ENCODE measurements at regions not wholly inside any gene's neighbourhood (a gene's known extent, or its start where the extent isn't known, plus 50 kb on each side); places are given as distances from the start of the nearest gene placed in this dataset.

DNA sequence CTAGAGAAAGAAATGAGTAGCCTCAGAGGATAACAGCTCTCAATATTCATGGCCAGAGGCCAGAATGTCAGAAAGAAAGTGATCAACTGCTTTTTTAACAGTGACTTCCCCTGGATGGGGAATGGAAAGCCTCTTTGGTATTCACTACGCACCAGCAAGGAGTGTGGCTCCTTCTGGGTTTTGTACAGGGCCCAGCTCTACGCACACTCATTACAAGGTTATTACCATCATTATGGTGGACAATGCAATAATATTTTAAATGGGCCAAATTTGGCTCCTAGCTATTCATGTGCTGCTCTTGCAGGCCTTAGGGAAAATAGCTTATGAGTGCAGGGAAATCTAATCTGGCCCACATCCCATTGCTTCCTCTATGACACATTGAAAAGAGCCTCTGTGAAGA is 1149.5 kb upstream of the FANCL start:
- DNase-seq (ENCODE audit: low read depth in 1 of 2, low spot score in 2 of 2) (no peak), FAIRE-seq (no peak)
- Histone ChIP-seq H3K9ac (replicated peaks in 1 of 4; ENCODE audit: extremely low read depth in 1 of 4, low read depth in 3 of 4, low read length in 3 of 4) (no peak overlapping the region), H3K56ac (replicated peaks; ENCODE audit: insufficient read length, low read depth, low read length) (no peak overlapping the region), H3K4me1 (replicated peaks in 1 of 4; ENCODE audit: control insufficient read depth in 3 of 4, insufficient read depth in 4 of 4, low read length in 3 of 4) (no peaks in the 10 kb centered on the region), H2AK5ac (ENCODE audit: low read depth, low read length) (no peak overlapping the region), H3K23me2 (ENCODE audit: low read depth, low read length) (no peaks in the 10 kb centered on the region), H3K4me3 (ENCODE audit: extremely low read depth in 1 of 4, insufficient read depth in 2 of 4, low read depth in 3 of 4, low read length in 4 of 4) (no peak overlapping the region), H2BK5ac (ENCODE audit: low read depth, low read length) (no peak overlapping the region), H3K27ac (ENCODE audit: low read depth, low read length) (no peak overlapping the region), H3K23ac (ENCODE audit: insufficient read length) (no peak overlapping the region), H3K14ac (ENCODE audit: insufficient read length) (no peak overlapping the region), H3K79me2 (ENCODE audit: control insufficient read depth in 1 of 2, insufficient read depth in 2 of 2, low read length in 2 of 2) (no peaks in the 10 kb centered on the region), H3K4me2 (ENCODE audit: insufficient read depth in 1 of 2, low read depth in 2 of 2, low read length in 2 of 2) (no peak overlapping the region), H2AFZ (ENCODE audit: low read length) (no peak overlapping the region), H3K9me3 (ENCODE audit: insufficient read depth in 2 of 2, low read depth in 1 of 2, low read length in 1 of 2) (no peaks in the 10 kb centered on the region), H2BK15ac (ENCODE audit: low read length) (no peak overlapping the region), H4K91ac (replicated peaks; ENCODE audit: insufficient read length, low read length) (no peak overlapping the region), H4K20me1 (replicated peaks in 1 of 2; ENCODE audit: control insufficient read depth in 1 of 2, insufficient read depth in 2 of 2, low read length in 2 of 2) (no peaks in the 10 kb centered on the region), H3K4ac (replicated peaks; ENCODE audit: insufficient read length, low read depth, low read length) (no peak overlapping the region), H3K27me3 (replicated peaks in 1 of 4; ENCODE audit: control insufficient read depth in 3 of 4, extremely low read depth in 1 of 4, insufficient read depth in 3 of 4, low read length in 3 of 4) (no peaks in the 10 kb centered on the region), H3K18ac (ENCODE audit: extremely low read depth, low read length) (no peak overlapping the region), H4K8ac (ENCODE audit: extremely low read depth, insufficient read depth, low read length) (no peak overlapping the region), H2BK12ac (ENCODE audit: low read depth, low read length) (no peak overlapping the region), H2BK120ac (replicated peaks; ENCODE audit: low read depth, low read length) (no peak overlapping the region), H2BK20ac (ENCODE audit: low read length) (no peak overlapping the region), H3K79me1 (ENCODE audit: low read depth, low read length) (no peaks in the 10 kb centered on the region), H4K5ac (ENCODE audit: insufficient read length, low read depth, low read length) (no peak overlapping the region), H3K36me3 (ENCODE audit: control insufficient read depth in 2 of 4, insufficient read depth in 4 of 4, low read length in 3 of 4) (no peaks in the 10 kb centered on the region)
- 94% methylated on average over 2 of the region's 2 CpGs; no CpG with 5 or more reads in 1 of the 2 experiments for WGBS, 2 experiments (ENCODE audit: extremely low coverage in 1 of 2, insufficient coverage in 1 of 2, insufficient read length in 1 of 2, insufficient replicate concordance in 2 of 2, low coverage in 1 of 2, low lambda C conversion rate in 2 of 2, missing lambda C conversion rate in 1 of 2)
- ChIA-PET POLR2A (ENCODE audit: partially characterized antibody) (no interaction called here), CTCF (ENCODE audit: partially characterized antibody) (interaction anchor here (0.6 to 1.0 kb wide), 2 partner anchors 12 to 91 kb away, joined by 3 read pairs; no protein-coding TSS in a partner anchor)
- no peak for TF ChIP-seq SP4 (IDR thresholded peaks at IDR 0.05; ENCODE audit: low read length)
- no peak for TF ChIP-seq CREB1 (IDR thresholded peaks at IDR 0.05)
- TF ChIP-seq EZH2 (IDR thresholded peaks at IDR 0.05; ENCODE audit: low read depth, low read length, severe bottlenecking): no peak
- no peak for TF ChIP-seq YY1 (IDR thresholded peaks at IDR 0.05; ENCODE audit: low read depth, low read length)
- TF ChIP-seq KDM1A (IDR thresholded peaks at IDR 0.05; ENCODE audit: borderline replicate concordance, low read length): no peak
- TF ChIP-seq POU5F1 (IDR thresholded peaks at IDR 0.05; ENCODE audit: low read depth, low read length): no peak
- TF ChIP-seq KDM5A (IDR thresholded peaks at IDR 0.05; ENCODE audit: low read length): no peak
- TF ChIP-seq TBP (IDR thresholded peaks at IDR 0.05; ENCODE audit: low read depth, low read length): no peak
- TF ChIP-seq SP1 (IDR thresholded peaks at IDR 0.05; ENCODE audit: low read depth, low read length): no peak
- no peak for TF ChIP-seq HDAC6 (IDR thresholded peaks at IDR 0.05; ENCODE audit: low read depth, low read length)
- TF ChIP-seq FOSL1 (IDR thresholded peaks at IDR 0.05; ENCODE audit: insufficient read depth, low read depth, low read length): no peak
- no peak for TF ChIP-seq SIN3A (conservative IDR thresholded peaks at IDR 0.05 in 1 of 2, IDR thresholded peaks at IDR 0.05 in 1 of 2; ENCODE audit: low read depth in 1 of 2, low read length in 2 of 2)
- TF ChIP-seq, protein P1, sequence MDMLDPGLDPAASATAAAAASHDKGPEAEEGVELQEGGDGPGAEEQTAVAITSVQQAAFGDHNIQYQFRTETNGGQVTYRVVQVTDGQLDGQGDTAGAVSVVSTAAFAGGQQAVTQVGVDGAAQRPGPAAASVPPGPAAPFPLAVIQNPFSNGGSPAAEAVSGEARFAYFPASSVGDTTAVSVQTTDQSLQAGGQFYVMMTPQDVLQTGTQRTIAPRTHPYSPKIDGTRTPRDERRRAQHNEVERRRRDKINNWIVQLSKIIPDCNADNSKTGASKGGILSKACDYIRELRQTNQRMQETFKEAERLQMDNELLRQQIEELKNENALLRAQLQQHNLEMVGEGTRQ (IDR thresholded peaks at IDR 0.05; ENCODE audit: low read length): no peak
- no peak for TF ChIP-seq NRF1 (IDR thresholded peaks at IDR 0.05; ENCODE audit: low read depth, low read length)
- TF ChIP-seq, protein P2, sequence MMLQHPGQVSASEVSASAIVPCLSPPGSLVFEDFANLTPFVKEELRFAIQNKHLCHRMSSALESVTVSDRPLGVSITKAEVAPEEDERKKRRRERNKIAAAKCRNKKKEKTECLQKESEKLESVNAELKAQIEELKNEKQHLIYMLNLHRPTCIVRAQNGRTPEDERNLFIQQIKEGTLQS (IDR thresholded peaks at IDR 0.05; ENCODE audit: insufficient read depth, low read depth, low read length): no peak
